NCI-H526 (cell line): ENCODE measurements at regions not wholly inside any gene's neighbourhood (a gene's known extent, or its start where the extent isn't known, plus 50 kb on each side); places are given as distances from the start of the nearest gene placed in this dataset.

Experiments
- DNase-seq, 2 experiments: peaks; one replicate each; lab custom pipeline; 2025; lab: John Stamatoyannopoulos, UW

DNA sequence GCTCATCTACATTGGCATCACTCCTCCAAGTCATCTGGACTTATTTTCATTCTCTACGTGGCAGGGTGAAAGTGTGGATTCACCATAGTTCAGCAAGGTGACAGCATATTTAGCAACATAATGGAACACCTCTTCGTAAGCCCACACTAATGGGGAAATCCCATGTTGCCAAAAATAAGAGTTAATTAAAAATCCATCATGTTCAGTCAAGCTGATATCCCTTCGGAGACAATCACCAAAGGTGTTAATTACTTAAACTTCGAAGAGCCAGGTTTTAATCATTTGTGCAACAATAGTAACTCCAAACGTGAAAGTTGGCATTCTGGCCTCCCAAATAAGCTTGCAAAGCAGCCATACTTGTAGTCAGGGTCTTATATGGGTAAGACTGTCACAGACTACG lies 242.9 kb downstream of the NSG2 start:
- no peak for DNase-seq

DNA sequence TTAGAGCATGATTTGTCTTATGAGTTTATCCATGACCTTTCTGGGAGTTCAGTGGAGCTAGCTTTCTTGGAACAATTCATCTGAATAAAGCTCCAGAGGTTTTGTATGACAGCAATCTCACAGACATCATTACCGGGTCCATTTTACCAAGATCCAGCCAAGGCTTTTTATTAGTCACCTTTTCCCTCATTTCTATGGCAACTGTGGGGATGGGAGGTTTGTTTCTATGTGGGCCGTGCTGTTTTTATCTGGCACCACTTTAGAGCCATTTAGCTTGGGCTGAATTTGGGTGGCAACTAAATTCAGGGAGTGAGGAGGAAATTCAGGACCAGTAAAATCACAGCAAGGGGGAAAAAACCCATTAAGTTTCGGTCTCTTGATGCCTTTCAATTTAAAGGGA lies 245.7 kb downstream of the NSG2 start:
- no peak for DNase-seq

DNA sequence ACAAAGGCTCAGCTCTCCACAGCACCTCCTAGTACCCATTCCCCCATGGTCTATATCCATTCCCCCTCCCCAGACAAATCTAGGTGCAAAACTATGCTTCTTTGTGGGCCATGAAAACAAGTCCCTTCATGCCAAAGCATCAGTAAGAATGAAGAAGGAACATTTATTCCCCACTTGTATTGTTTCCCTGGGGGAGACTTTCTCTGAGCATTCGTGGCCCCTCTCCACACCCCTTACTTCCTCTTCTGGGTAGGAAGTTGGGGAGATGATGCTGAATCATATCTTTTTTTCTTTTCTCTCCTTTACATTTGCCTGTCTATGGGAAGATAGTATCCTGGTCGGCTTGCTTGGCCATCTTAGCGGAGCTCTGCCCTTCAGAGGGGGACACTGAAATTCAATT lies 246.8 kb downstream of the NSG2 start:
- DNase-seq: no peak

DNA sequence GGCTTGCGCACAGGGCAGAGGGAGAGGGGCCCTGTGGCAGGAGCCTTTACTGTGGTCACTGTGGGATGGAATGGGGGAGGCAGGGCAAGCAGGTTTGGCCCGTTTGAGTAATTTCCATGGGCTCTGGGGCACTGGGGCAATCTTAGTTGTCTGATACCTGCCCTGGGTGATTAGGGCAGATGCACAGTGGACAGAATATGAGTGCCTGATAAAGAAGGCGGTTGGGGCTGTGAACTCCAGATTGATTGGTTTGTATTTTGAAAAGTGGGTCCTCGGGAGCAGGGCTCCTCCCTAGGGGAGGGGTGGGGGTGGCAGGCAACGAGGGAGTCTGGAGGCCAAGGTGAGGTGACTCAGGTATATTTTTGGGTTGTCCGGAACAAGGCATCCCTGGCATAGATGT lies 247.5 kb downstream of the NSG2 start:
- DNase-seq: no peak

DNA sequence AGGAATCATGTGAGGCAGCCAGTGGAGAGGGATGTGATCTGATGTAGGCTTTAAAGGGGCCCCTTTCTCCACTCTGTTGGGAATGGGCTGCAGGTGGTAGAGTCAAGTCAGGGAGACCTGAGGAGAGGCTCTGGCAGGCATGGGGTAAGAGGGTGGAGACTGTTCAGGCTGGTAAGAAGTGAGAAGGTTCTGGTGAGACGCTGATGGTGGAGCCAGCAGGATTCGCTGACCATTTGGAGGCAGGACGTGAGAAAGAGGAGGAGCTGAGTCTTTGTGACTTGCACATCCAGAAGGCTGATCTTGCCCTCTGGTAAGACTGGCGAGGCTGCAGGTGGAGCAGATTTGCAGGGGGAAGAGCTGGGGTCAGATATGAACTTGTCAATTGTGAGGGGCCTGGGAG lies 248.0 kb downstream of the NSG2 start:
- no peak for DNase-seq

DNA sequence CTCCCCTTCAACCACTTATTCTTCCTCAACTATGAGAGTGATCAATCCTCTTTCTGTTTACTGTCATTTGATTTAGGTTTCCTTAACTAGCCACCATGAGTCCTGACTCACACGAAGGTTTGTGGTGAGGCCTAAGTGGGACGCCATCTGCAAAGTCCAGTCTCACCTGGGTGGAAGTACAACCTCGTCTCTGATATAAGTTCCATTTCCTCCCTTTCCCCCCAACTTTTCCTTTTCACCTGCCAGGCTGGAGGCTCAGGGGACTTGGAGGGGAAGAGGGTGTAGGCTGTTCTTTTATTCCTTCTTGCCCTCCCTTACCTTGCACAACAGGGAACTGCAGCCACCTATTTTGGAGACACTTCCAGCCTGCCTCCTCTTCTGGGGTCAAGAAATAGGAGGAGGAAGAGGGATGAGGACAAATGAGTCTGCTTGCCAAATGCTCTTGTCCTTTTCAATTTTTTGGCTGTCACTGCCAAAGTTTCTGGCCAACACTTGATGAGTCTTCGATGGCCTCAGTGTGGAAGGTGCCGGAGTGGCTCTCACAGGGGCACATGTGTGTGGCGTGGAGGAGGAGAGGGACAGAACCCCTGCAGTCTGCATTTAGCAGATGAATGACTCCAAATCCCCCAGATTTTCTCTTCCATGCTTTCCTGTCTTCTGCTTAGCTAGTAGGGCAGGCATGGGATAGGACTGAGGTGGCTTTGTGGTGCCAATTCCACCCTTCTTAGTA lies 249.6 kb downstream of the NSG2 start:
- DNase-seq: no peak

DNA sequence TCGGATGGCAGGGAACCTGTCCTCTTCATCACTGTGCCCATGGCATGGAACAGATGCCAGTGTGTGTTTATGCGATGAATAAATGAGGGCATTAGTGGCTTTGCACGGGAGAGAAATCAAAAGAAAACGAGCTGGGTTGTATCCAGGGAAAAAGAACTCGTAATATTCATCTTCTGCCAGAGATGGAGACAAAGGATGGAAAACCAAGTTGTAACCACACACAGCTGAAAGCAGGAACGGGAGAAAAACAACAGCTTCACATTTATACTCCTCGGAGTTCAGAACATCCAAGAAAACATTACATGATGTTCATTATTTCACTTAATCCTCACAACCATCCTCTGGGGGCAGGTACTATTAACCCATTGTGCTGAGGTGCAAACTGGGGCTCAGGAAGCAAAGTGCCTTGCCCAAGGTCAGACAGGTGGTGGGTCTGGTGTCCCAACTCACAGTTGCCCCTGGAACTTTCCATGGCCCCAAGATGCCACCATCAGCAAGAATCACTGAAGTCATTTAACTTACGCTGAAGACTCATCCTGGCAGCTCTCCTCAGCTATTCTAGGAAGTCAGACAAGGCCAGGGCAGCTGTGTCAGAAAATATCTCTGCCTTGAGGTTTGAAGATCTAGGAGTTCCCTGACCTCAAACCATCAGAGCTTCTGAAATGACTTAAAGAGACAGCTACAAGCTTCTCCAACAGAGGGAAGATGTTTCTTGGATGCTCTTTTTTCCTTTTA lies 250.4 kb downstream of the NSG2 start:
- DNase-seq: no peak

DNA sequence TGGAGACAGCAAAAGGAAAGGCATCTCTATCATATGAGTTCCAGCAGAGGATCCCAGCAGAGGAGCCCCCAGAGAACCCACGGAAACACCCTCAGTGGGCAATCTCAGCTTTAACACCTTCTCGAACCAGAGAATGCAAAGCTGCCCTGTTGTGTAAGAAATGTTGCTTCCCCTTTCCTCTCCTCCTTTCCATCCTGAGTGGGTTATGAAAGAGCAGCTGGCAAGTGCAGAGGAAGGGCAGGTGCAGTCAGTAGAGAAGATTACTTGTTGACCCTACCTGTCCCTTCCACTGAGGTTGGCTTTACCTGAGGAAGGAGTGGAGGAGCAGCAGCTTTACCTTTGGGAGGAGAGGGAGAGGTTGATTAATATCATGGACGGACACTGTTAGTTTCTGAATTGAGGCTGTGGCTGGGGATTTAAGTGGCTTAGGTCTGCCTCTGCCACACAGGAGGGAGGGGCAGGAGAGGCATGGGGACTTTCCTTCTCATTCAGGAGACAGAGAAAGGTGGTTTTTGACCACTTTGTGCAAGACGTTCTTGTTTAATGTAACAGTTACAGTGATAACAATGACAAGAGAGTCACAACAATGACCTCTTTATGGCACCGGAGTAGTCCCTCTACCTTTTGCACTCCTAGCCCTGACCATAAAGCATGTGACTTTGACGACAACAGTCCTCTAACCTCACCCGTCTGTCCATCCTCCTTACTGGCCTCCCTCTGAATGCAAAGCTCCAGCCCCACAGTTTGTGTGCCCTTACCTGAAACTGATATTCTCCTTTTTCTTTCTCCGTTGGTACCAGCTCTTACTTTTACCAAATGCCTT lies 254.8 kb downstream of the NSG2 start:
- DNase-seq: no peak

DNA sequence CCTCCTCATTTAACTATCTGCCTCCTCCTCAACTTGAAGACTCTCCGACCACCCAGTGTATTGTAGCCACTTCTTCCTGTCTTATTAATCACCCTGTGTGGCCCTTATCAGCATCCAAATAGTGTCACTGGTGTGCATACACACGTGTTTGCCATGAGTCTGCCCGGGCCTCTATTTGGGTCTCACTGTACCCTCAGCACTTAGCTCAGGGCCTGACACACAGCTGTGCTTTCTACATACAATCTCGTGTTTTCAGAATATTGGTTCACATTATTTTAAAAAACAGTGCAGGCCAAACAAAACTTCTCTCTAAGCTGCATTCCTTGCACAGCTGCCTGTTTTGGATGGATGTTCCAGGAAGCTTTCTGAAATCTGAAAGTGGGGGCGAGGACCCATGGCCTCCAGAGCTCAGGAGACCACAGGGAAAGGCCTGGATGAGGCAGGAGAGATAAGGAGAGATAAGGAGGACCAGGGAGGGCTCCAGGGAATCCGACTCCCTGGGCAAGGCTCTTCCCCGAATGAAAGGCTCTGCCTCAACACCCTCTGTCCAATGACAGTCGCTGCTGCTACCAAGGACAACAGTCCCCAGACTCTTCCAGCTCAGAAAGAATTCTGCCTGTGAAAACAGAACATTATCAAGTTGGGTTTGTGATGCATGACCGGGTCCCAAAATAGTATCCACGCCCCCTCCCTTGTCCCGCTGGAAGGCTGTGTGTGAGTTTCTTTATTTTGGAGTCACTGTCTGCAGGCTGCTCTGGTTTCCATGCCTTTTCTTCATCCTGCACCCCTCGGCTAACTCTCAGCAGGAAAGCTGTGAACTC lies 255.6 kb downstream of the NSG2 start:
- DNase-seq: no peak

DNA sequence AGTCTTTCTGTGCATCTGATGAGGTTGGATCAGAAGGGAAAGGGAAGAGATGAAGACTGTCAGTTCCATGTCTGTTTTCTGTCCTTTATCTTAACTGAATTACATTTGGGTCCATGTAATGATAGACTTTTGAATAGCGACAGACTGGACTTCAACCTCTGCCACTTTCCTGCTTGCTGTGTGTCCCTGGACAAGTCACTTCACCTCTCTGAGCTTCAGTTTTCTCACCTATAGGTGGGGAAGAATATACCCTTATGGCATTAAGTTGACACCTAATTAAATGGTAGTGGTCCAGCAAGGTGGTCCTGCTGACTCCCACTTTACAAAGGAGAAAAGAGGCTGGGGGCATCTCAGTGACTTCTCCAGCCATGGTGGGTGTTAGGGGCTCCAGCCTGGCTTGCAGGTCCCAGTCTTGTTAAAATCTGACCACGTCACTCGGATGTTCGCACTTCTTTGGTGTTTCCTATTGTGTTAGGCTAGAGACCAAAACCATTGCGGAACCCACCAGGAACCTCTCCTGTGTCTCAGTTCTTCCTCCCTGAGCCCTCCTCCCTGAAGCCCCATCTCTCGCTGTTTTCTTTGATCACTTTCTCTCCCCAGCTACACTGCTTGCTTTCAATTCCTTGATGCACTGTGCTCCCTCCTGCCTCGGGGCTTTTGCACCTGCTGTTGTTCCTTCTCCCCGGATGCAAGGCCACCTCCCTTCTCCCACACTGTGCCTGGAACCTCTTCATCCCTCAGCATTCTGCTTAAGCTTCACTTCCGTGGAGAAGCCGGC lies 256.5 kb downstream of the NSG2 start:
- DNase-seq: no peak

DNA sequence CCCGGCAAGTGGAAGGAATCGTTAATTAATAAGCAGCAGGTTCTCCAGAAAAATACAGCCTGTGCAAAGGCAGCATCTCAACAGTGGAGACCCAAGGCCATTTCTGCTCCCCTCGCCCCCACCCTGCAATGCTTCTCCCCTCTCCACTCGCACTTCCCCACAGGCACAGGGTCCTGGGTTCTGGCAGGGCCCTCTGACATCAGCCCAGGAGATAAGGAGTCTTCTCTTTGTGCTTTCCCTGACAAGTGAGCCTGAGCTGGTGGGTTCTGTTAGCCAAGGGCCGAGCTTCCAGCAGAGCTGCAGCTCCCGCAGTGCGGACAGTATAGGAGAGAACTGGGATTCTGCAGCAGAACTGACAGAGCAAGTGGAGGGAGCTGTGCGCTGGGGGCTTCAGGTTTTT lies 257.5 kb downstream of the NSG2 start:
- DNase-seq: no peak

DNA sequence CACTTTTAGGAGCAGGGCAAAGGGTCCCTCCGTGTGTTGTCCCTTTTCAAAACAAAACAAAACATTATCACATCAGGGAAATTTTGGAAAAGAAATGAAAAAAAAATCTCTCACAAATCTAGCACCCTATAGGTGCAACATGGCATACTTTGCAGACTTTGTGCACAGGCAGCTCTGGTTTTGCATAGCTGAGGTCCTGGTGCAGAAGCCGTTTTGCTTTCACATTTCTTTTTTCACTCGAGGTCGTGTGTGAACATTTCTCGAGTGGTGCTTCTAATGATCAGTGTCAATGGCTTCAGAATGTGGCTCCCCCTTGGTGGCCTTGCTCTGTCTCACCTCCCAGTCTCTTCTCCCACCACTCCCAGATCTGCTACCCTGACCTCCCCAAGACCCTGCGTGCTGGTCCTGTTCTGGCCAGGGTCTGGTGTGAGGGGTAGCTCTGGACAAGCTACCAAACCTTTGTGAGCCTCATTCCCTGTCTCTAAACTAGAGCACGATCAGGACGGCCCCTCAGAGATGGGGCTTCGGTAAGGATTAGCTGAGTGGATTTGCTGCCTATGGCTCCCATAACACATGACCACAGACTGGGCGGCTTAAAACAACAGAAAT lies 258.0 kb downstream of the NSG2 start:
- no peak for DNase-seq

DNA sequence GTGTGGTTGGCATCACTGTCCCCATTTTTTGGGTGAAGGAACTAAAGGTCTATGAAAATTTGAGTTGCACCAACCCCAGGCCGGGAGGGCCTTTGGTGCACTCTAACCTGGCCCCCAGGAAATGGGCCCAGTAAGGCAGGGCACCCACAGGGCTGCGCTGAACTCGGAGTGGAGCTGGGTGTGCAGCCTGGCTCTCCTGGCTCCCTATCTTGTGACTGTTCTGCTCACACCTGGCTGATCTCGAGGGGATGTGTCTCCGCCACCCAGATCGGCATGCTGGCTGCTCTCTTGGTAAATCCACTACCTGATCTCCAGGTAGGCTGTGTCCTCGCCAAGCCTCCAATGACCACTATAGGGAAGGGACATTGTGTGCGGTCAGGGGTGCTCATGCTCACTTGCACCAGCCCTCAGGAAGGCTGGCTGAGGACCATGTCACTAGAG lies 259.8 kb downstream of the NSG2 start:
- DNase-seq: no peak

DNA sequence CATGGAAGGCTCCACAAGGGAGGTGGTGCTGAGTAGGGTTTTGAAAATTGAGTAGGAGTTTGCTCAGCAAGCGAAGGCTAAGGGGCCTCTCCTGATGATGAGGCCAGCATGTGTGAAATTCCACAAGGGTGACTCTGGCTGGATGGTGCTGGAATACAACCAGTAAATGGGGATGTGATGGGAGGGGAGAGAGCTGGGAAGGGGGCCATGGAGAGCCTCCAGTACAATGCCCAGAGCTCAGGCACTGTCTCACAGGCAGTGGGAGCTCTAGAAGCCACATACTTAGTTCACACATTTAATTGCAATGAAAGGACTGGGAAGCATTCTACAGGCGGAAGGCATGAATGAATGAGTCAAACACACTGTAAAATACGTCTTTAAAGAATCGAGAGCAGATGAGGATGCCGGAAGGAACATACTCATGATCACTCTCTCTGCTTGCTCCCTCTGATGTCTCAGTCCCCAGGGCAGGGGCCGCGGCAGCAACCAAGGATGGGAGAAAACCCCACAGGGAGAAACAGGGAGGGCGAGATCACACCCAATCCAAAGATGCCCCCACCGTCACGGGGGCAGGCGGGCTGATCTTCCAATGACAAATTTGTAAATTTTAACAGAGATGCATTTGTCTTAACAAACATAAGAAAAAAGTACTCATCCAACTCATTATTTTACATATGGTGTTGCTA lies 261.0 kb downstream of the NSG2 start:
- DNase-seq: no peak

DNA sequence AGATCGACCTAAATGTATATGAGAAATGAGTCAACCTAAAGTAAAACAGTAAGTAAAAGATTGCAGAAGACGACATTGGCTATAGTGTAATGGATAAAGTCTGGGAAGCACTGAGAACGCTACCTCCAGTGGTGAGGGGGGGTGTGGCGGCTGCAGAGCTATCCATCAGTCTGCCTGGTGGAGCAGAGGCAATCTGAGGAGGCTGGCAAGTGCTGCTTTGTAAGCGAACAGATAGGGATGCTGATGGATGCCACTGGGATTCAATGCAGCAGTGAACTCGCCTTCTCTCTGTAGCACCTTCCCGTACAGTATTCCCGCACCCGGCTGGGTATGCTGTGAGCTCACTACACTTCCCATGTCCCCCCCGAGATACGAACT lies 261.5 kb downstream of the NSG2 start:
- no peak for DNase-seq

DNA sequence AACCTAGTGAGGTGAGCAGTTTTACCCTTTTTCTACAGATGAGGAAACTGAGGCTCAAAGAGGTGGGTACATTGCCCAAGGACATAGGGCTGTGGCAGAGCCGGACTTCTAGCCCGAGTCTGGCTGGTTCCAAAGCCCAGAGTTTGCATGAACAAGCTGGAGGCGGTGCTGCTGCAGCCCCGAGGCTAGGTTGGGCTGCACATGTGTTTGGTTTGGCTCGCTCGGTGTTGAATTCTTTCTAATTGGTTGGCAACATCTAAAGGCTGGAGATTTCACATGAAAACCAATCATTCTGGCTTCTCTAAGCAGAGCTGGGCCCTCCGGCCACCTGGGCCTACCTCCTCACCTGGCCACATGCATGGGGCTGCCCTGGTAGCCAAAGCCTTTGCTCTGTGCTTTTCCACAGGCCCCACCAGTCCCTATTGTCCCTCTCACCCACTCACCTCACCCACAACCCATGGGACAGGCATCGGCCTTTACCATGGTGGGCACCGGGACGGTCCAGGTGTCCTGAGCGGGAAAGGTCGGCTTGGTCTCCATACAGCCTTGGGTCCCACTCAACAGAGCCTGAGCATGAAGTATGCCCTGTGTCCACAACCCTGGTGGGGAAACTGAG lies 262.3 kb downstream of the NSG2 start:
- DNase-seq: no peak

DNA sequence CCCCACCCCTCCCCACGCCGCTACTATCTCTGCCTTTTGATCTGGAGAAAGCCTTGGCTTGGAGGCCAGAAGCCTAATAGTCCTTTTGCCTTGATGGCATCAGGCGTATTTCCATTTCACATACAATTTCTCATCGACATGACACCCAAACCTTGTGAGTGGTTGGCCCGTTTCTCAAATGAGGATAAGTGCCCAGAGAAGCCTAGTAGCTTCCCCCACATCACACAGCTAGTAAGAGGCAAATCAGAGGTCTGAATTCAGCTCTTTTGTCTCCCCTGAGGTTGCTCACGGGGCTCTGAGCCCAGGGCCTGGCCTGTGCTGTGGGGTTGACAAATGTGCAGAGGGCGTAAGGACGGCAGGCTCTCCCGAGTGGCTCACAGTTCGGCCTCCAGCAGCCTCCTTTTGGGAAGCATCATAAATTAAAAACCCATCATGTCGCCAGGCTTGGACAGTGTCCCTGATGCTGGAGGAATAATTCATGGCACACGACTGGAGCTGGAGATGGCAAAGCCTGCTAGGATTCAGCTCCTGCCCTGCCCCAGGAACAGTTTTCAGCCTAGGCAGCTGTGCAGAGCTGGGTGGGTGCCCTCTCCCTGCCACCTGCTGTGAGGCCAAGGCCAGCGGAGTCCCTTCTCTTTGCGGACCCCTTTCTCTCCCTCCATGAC lies 263.8 kb downstream of the NSG2 start:
- no peak for DNase-seq

DNA sequence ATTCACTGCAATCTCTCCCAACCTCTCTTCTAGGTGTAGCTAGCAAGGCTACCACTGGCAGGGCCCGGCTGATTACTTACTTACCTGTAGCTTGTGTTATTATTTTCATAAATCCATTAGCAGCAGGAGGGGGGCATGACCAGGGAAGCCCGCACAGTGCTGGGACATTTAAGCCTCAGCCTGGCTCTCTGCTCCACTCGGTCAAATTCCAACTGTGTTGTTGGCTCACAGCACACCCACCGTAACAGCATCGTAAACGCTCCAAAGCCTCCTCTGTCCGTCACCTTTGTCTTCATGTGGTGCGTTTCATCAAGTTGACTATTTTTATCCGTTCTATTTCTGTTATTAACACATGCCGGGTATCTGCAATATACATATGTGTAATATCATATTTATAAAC lies 264.7 kb downstream of the NSG2 start:
- DNase-seq: no peak

DNA sequence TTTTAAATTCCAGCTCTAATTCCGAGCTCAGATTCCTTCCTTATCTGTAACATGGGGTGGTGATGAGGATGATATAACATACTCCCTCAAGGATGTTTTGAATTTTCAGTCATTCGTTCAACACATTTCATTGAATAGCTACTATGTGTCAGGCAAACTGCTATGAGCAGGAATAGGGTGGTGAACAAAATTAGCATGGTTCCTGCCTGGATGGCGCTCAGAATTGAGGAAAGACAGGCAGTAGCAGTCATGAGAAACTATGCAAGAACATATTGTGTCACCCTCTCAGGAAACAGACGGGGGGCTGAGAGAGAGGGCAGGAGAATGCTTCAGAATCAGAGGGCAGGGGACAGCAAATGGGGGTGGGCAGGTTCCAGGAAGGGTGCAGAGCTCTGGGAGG lies 265.2 kb downstream of the NSG2 start:
- no peak for DNase-seq
